ENCODE measurements at regions not wholly inside any gene's neighbourhood (a gene's known extent, or its start where the extent isn't known, plus 50 kb on each side); places are given as distances from the start of the nearest gene placed in this dataset.

DNA sequence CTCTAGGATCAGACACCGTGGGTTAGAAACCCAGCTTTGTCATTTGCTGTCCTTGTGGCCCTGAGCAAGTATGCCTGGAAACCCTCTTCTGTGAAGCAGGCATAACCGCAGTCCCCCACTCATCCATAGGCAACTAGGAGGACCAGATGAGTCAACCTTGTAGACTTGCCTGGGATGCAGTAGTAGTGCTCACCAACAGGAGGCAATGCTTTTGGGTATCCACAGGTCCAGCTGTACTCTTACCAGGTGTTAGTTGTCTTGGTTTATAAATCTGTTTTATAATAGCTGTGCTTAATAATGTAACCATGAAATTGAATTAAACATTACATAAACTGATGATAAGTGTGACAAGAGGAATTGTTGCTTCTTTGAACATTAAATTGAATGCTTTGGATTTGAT lies 389.3 kb downstream of the IL20RB start:
- BruUV-seq (replicated peaks) = no TSS peak
- Histone ChIP-seq H3K9me3 (ENCODE audit: low read length) (no peaks in the 10 kb centered on the region), H3K4me2 (ENCODE audit: low read depth, low read length) (no peak overlapping the region), H3K36me3 (replicated peaks in 1 of 2; ENCODE audit: control insufficient read depth in 1 of 2, insufficient read depth in 2 of 2, low read length in 2 of 2) (no peaks in the 10 kb centered on the region), H3K9ac (ENCODE audit: insufficient read depth, low read depth, low read length) (no peak overlapping the region), H3K79me2 (ENCODE audit: insufficient read depth, low read length) (no peaks in the 10 kb centered on the region), H3K4me1 (ENCODE audit: insufficient read depth, low read length) (no peaks in the 10 kb centered on the region), H3K27ac (ENCODE audit: extremely low read length, insufficient read depth, low read length) (no peak overlapping the region), H2AFZ (ENCODE audit: low read length) (no peak overlapping the region), H3K27me3 (ENCODE audit: control insufficient read depth in 1 of 2, insufficient read depth in 2 of 2, low read length in 2 of 2) (no peaks in the 10 kb centered on the region), H3K4me3 (replicated peaks in 1 of 3; ENCODE audit: insufficient read depth in 1 of 3, low read depth in 2 of 3, low read length in 3 of 3) (no peak overlapping the region), H4K20me1 (ENCODE audit: insufficient read depth, low read length) (no peaks in the 10 kb centered on the region)
- no peak for DNase-seq (ENCODE audit: low spot score)
- CTCF ChIA-PET (ENCODE audit: low intra/inter-chr PET ratio, low total read pairs) = no interaction called here
- in situ Hi-C loops (cut with HindIII; ENCODE audit: extremely low pct_ligation_motif_present, low pct_unique_long_range_greater_than_20kb) (no loop called here), intact Hi-C loops (cut with micrococcal nuclease; ENCODE audit: unreplicated experiment) (no loop called here)
- TF ChIP-seq POLR2AphosphoS5 (IDR thresholded peaks at IDR 0.05; ENCODE audit: low read depth, low read length) (no peak), ZNF772 (CRISPR knock-in tag; IDR thresholded peaks at IDR 0.05) (no peak), ZNF12 (CRISPR knock-in tag; IDR thresholded peaks at IDR 0.05) (no peak), HOMEZ (CRISPR knock-in tag; IDR thresholded peaks at IDR 0.05; ENCODE audit: low read depth) (no peak)
- no peak for ATAC-seq
- 50% methylated on average over 2 of the region's 2 CpGs for WGBS (ENCODE audit: low lambda C conversion rate)
- no peak for FAIRE-seq
- POLR2A ChIA-PET = no interaction called here

DNA sequence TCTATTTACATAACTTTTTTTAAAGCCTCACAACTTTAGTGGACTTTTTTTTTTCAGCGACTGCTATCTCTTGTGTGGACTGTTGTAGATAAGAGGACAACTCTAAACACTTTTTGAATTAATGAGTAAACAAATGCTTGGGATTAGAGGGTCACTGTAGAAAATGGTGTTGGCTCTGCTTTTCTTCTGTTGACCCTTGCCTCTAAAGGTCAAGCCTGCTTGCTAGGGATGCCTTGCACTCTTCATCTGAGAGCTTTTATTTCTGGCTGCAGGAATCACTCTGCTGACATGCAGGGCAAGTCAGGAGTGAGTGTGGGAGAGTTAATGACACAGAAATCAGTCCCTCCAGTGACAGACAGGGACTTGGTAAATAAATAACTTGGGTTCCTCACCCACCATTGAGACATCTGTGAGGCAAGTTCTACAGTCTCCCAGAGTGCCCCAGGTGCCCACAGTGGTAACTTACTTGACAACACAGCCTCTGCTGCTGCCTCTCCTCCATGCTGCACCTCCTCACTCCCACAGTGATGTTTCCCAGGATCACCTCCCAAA lies 390.1 kb downstream of the IL20RB start:
- DNase-seq (ENCODE audit: low spot score) (no peak), FAIRE-seq (no peak), ATAC-seq (no peak)
- no peak overlapping the region for H3K4me3 ChIP-seq (replicated peaks in 1 of 3; ENCODE audit: insufficient read depth in 1 of 3, low read depth in 2 of 3, low read length in 3 of 3)
- BruUV-seq (replicated peaks) = no TSS peak
- no peak overlapping the region for H2AFZ ChIP-seq (ENCODE audit: low read length)
- CTCF ChIA-PET (ENCODE audit: low intra/inter-chr PET ratio, low total read pairs) = no interaction called here
- H3K27ac ChIP-seq (ENCODE audit: extremely low read length, insufficient read depth, low read length) = no peak overlapping the region
- no peaks in the 10 kb centered on the region for H3K9me3 ChIP-seq (ENCODE audit: low read length)
- TF ChIP-seq HNRNPH1 (optimal IDR thresholded peaks at IDR 0.05; ENCODE audit: low read depth, low read length) (no peak), KDM3A (CRISPR knock-in tag; IDR thresholded peaks at IDR 0.05; ENCODE audit: low read depth) (no peak), NFYB (CRISPR knock-in tag; IDR thresholded peaks at IDR 0.05) (no peak), CEBPZ (IDR thresholded peaks at IDR 0.05; ENCODE audit: low read length) (no peak), FOXA3 (CRISPR knock-in tag; IDR thresholded peaks at IDR 0.05) (no peak), HOXA9 (CRISPR knock-in tag; IDR thresholded peaks at IDR 0.05; ENCODE audit: borderline replicate concordance) (no peak), TAF1 (CRISPR knock-in tag; IDR thresholded peaks at IDR 0.05) (no peak), ZNF761 (CRISPR knock-in tag; conservative IDR thresholded peaks at IDR 0.05) (no peak), PITX1 (CRISPR knock-in tag; IDR thresholded peaks at IDR 0.05) (no peak), BHLHE40 (IDR thresholded peaks at IDR 0.05; ENCODE audit: low read length) (no peak), NBN (conservative IDR thresholded peaks at IDR 0.05) (no peak)
- in situ Hi-C loops (cut with HindIII; ENCODE audit: extremely low pct_ligation_motif_present, low pct_unique_long_range_greater_than_20kb) = no loop called here
- no peak overlapping the region for H3K4me2 ChIP-seq (ENCODE audit: low read depth, low read length)
- intact Hi-C loops (cut with micrococcal nuclease; ENCODE audit: unreplicated experiment) = no loop called here
- 3% methylated on average over 1 of the region's 1 CpG for WGBS (ENCODE audit: low lambda C conversion rate)
- H3K27me3 ChIP-seq (ENCODE audit: control insufficient read depth in 1 of 2, insufficient read depth in 2 of 2, low read length in 2 of 2) = no peaks in the 10 kb centered on the region
- POLR2A ChIA-PET = no interaction called here
- H4K20me1 ChIP-seq (ENCODE audit: insufficient read depth, low read length) = no peaks in the 10 kb centered on the region
- no peaks in the 10 kb centered on the region for H3K79me2 ChIP-seq (ENCODE audit: insufficient read depth, low read length)
- no peak overlapping the region for H3K9ac ChIP-seq (ENCODE audit: insufficient read depth, low read depth, low read length)
- H3K4me1 ChIP-seq (ENCODE audit: insufficient read depth, low read length) = no peaks in the 10 kb centered on the region
- H3K36me3 ChIP-seq (replicated peaks in 1 of 2; ENCODE audit: control insufficient read depth in 1 of 2, insufficient read depth in 2 of 2, low read length in 2 of 2) = no peaks in the 10 kb centered on the region

All from HepG2 (cell line).